Effector memory CD4-positive, alpha-beta T cell (primary cell): ENCODE measurements at regions not wholly inside any gene's neighbourhood (a gene's known extent, or its start where the extent isn't known, plus 50 kb on each side); places are given as distances from the start of the nearest gene placed in this dataset.

Experiments
- DNase-seq, 3 donors: peaks; one replicate each; pipeline ENCODE4 v3.0.0-alpha.2; 2020
- H3K27ac ChIP-seq: 2 replicates; pipeline ENCODE4 v1.7.0; 2013; ENCODE audit warnings: mild to moderate bottlenecking, low read length, moderate library complexity; ENCODE audit not compliant: insufficient read depth, poor library complexity, severe bottlenecking
- H3K27me3 ChIP-seq: replicated peaks from 2 replicates; pipeline ENCODE4 v1.7.0; 2013; ENCODE audit warnings: mild to moderate bottlenecking, low read length; ENCODE audit not compliant: insufficient read depth, control insufficient read depth, poor library complexity, severe bottlenecking
- H3K36me3 ChIP-seq: 2 replicates; pipeline ENCODE4 v1.7.0; 2013; ENCODE audit warnings: mild to moderate bottlenecking, low read length, moderate library complexity; ENCODE audit not compliant: control insufficient read depth, insufficient read depth
- H3K4me1 ChIP-seq: 2 replicates; pipeline ENCODE4 v1.7.0; 2013; ENCODE audit warnings: low read length, mild to moderate bottlenecking; ENCODE audit not compliant: control insufficient read depth, insufficient read depth, poor library complexity, severe bottlenecking
- H3K4me3 ChIP-seq: 2 replicates; pipeline ENCODE4 v1.7.0; 2013; ENCODE audit warnings: low read length, low read depth, mild to moderate bottlenecking; ENCODE audit not compliant: insufficient read depth, poor library complexity, severe bottlenecking
- H3K9me3 ChIP-seq: 2 replicates; pipeline ENCODE4 v1.7.0; 2013; ENCODE audit warnings: mild to moderate bottlenecking, low read length, moderate library complexity; ENCODE audit not compliant: control insufficient read depth

DNA sequence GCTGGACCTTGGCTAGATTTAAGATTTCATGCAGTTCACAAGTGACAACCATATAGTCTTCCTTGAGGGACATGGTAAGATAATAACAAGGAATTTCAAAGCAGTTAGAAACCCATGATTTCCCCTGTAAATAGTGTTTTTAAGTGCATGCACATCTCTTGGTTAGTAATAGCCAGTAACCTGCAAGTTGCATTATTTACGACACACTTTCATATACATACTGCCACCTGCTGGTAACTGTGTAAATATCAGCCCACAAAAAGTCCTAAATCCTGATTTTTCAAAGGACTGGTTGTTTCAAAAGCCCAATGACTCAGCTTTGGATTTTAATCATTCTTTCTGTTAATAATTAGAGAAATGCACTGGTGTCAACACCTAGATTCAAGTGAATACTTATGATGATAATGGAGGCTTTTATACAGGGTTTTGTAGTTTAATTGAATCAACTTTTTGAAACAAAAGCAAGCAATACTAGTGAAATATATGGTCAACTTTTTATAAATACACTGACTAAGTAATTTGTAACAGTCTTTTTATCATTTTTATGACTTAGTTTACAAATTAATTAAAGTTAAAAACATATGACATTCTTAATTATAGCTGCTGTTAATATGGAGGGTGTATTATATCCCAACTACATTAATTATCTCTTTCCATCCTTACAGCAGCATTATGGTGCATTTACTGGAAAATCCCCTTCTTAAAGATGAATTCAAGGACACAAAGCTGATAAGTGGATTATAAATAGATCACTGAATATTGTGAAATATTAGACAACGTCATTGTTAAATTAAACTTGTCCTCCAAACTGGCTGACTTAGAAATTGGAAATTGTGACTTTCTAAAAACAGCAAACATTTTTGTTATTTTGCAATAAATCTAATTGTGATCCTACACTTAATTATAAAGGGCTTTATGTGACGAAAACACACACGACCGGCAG lies 367.7 kb upstream of the SEMA3D start:
- Histone ChIP-seq H3K27me3 (no peaks in the 10 kb centered on the region), H3K27ac (no peak overlapping the region), H3K4me1 (no peaks in the 10 kb centered on the region), H3K36me3 (no peaks in the 10 kb centered on the region), H3K4me3 (no peak overlapping the region), H3K9me3 (no peaks in the 10 kb centered on the region)
- DNase-seq: no peak

GRCh38 chr7:85535974-85536729 lies 349.3 kb upstream of the SEMA3D start:
- H3K27me3 ChIP-seq: no peaks in the 10 kb centered on the region
- H3K36me3 ChIP-seq: no peaks in the 10 kb centered on the region
- no peak for DNase-seq
- no peak overlapping the region for H3K27ac ChIP-seq
- H3K4me3 ChIP-seq: no peak overlapping the region
- H3K4me1 ChIP-seq: no peaks in the 10 kb centered on the region
- H3K9me3 ChIP-seq: no peaks in the 10 kb centered on the region

DNA sequence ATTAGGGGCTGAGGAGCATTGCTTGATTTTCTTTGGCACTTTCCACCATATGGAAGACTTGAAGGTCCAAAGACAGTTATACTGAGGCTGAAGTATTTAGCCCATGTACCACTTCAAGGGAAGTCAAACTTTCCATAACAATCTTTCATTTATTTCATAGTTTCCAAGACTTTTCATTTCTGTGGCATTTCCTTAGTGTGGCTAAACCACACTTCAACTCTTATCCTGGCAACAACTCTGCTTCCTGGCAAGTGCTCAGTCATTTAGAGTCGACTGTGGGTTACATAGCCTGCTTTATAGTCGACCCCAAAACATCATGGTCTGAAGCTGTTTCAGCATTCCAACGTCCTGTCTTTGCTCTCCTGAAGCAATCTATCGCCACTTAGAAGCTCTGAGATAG lies 343.0 kb upstream of the SEMA3D start:
- Histone ChIP-seq H3K27me3 (no peaks in the 10 kb centered on the region), H3K4me1 (no peaks in the 10 kb centered on the region), H3K27ac (no peak overlapping the region), H3K9me3 (no peaks in the 10 kb centered on the region), H3K36me3 (no peaks in the 10 kb centered on the region), H3K4me3 (no peak overlapping the region)
- DNase-seq: no peak

DNA sequence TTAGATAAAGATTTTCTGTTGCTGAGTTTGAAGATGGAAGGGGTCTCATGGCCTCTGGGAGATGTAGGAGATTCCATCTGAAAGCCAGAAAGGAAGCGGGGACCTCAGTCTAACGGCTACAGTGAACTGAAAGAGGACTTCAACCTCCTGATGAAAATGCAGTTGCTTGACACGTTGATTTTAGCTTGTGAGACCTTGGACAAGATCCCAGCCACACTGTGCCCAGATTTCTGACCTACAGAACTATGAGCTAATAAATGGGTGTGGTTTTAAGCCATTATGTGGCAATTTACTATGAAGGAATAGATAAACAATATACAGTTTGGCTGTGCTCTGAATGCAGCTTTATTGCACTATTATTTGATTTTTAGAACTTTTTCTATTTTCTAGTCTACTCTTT lies 342.3 kb upstream of the SEMA3D start:
- no peak for DNase-seq
- H3K9me3 ChIP-seq: no peaks in the 10 kb centered on the region
- H3K27me3 ChIP-seq: no peaks in the 10 kb centered on the region
- H3K27ac ChIP-seq: no peak overlapping the region
- no peak overlapping the region for H3K4me3 ChIP-seq
- H3K36me3 ChIP-seq: no peaks in the 10 kb centered on the region
- H3K4me1 ChIP-seq: no peaks in the 10 kb centered on the region

- no peaks in the 10 kb centered on the region for H3K27me3 ChIP-seq
- DNase-seq: no peak
- no peaks in the 10 kb centered on the region for H3K4me1 ChIP-seq
- H3K4me3 ChIP-seq: no peak overlapping the region
- H3K27ac ChIP-seq: no peak overlapping the region
- no peaks in the 10 kb centered on the region for H3K36me3 ChIP-seq
- H3K9me3 ChIP-seq: no peaks in the 10 kb centered on the region
Measured at GRCh38 chr7:85528581-85528980, 341.7 kb upstream of the SEMA3D start.

GRCh38 chr7:85525676-85526075 lies 338.8 kb upstream of the SEMA3D start:
- no peak overlapping the region for H3K4me3 ChIP-seq
- no peak for DNase-seq
- no peak overlapping the region for H3K27ac ChIP-seq
- no peaks in the 10 kb centered on the region for H3K36me3 ChIP-seq
- H3K4me1 ChIP-seq: no peaks in the 10 kb centered on the region
- H3K9me3 ChIP-seq: no peaks in the 10 kb centered on the region
- H3K27me3 ChIP-seq: no peaks in the 10 kb centered on the region

DNA sequence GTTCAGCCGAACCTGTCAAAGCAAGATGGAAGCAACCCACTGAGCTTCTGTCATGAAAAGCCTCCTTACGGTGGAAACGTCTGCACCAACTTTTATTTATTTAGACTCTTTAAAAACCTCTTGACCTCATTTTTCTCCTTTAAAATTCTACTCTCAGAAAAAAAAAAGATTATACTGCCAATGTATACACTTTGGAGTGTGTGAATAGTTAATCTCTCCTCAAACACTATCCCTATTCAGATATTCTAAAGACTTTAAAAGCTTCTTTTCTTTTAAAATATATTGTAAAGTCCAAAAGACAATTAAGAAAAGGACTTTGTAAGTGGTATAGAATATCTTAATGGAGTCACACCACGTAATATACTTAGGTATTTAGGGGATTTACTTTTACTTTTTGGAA lies 335.2 kb upstream of the SEMA3D start:
- no peaks in the 10 kb centered on the region for H3K27me3 ChIP-seq
- no peak overlapping the region for H3K27ac ChIP-seq
- no peaks in the 10 kb centered on the region for H3K9me3 ChIP-seq
- no peaks in the 10 kb centered on the region for H3K4me1 ChIP-seq
- H3K36me3 ChIP-seq: no peaks in the 10 kb centered on the region
- no peak overlapping the region for H3K4me3 ChIP-seq
- DNase-seq: no peak

GRCh38 chr7:85521108-85521694 lies 334.3 kb upstream of the SEMA3D start:
- no peaks in the 10 kb centered on the region for H3K27me3 ChIP-seq
- H3K4me3 ChIP-seq: no peak overlapping the region
- H3K27ac ChIP-seq: no peak overlapping the region
- H3K4me1 ChIP-seq: no peaks in the 10 kb centered on the region
- no peaks in the 10 kb centered on the region for H3K36me3 ChIP-seq
- H3K9me3 ChIP-seq: no peaks in the 10 kb centered on the region
- DNase-seq: no peak

- no peaks in the 10 kb centered on the region for H3K4me1 ChIP-seq
- H3K27ac ChIP-seq: no peak overlapping the region
- H3K27me3 ChIP-seq: no peaks in the 10 kb centered on the region
- H3K9me3 ChIP-seq: no peaks in the 10 kb centered on the region
- no peaks in the 10 kb centered on the region for H3K36me3 ChIP-seq
- H3K4me3 ChIP-seq: no peak overlapping the region
- no peak for DNase-seq
Measured at GRCh38 chr7:85520175-85520574, 333.3 kb upstream of the SEMA3D start.

GRCh38 chr7:85516675-85517074 lies 329.8 kb upstream of the SEMA3D start:
- no peaks in the 10 kb centered on the region for H3K9me3 ChIP-seq
- H3K4me3 ChIP-seq: no peak overlapping the region
- H3K36me3 ChIP-seq: no peaks in the 10 kb centered on the region
- no peaks in the 10 kb centered on the region for H3K27me3 ChIP-seq
- no peak overlapping the region for H3K27ac ChIP-seq
- no peaks in the 10 kb centered on the region for H3K4me1 ChIP-seq
- DNase-seq: no peak
